Amniotic stem cell (primary cell): ENCODE measurements at regions not wholly inside any gene's neighbourhood (a gene's known extent, or its start where the extent isn't known, plus 50 kb on each side); places are given as distances from the start of the nearest gene placed in this dataset.

Experiments used
- DNase-seq: peaks from one replicate; lab custom pipeline; 2025; lab: John Stamatoyannopoulos, UW

DNA sequence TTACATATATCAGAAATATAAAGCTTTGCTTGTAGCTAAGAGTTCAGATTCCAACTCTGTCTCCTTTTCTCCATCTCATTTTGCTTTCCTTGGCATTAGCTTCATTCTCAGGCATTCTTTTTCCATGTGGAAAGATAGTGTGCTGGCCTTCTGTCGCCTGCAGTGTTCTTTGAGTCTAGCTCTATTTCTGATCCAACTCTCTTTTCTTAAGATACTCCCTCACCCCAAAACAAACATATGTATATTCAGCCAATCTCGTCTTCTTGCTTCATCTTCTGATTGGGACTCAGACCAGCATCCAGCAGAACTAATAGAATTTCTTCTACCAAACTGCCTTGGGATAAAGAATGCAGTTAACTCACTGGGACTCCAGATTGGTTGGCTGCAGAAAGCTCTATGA lies 532.2 kb downstream of the MID1IP1 start:
- DNase-seq: no peak

DNA sequence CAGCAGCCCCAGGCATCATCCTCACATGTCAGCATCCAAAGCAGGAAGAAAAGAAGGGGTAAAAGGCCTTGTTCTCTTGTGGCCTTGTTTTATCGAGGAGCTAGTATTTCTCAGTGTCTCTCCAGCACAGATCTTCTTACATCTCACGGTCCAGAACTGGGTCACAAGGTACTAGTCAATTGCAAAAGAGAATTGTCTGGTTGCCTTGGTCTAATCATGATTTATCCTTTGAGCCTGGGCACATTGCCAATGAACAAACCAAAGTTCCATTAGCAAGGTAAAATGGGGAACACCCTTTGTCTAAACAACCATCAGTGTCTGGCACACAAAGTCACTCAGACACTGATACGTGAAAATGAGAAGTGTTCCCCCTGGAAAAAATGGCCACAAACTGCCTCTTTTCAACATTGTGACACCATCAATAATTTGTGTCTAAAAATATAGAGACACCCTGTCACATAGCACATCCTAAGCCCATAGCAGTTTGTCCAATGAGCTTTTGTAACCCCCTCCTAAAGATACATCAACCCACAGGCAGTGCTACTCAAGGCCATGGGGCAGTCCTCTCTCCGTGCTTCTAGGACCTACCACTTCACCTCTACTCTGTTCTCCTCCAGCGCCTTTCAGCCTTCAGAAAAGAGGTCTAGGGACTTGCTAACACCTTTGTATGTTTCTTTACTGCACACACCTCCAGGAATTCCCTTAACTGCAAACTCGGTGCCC lies 534.4 kb downstream of the MID1IP1 start:
- DNase-seq: no peak

DNA sequence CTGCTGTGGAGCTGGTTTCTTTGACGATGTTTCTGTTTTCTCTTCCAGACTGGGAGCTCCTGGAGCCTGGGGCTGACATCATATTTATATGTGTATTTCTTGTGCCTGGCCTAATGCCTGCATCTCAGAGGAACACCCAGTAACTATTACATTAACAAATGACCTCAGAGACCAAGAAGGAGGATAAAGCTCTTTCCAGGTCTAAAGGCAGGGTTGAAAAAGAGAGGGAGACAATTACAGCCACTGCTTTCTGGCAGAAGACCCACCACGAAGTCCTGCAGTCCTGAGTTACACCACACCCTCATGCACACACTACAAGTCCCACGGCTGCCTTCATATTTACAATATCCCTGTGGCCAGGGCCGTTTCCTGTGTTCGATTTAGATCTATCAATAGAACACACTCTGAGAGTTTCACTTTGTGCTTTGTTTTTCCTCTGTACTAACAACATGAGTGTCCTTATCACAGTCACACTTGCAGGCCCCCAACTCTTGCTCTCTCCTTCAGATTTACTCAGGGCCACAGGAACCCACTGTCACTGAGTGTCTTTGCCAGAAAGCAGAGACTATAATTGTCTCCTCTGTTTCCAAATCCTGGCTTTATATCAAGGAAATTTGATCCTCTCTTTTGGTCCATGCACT lies 535.5 kb downstream of the MID1IP1 start:
- DNase-seq: no peak

DNA sequence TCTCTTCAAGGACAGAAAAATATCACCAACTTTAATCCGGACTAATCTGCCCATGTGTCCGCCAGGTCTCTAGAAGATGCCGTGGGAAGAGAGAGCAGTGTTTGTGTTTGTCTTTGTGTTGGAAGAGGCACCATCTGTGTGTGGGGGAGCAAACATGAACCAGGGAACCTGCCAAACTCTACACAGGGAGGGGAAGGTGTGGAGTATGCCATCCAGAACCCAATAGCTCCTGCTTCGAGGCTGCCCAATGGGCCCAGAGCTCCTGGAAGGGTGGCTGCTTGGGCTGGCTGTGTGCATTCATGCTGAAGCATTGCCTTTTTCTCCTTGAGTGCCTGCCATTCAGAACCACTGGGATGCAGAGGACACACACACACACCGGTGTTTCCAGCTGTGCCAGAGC lies 536.2 kb downstream of the MID1IP1 start:
- no peak for DNase-seq

DNA sequence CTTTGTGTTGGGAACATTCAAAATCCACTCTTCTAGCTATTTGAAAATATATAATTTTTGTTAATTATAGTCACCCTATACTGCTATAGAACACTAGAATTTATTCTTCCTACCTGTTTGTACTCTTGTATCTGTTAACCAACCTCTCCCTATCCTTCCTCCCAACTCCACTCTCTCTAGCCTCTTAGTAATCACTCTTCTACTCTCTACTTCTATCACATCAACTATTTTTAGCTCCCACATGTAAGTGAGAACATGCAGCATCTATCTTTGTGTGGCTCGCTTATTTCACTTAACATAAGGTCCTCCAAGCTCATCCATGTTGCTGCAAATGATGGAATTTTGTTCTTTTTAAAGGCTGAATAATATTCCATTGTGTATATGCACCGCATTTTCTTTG lies 537.3 kb downstream of the MID1IP1 start:
- no peak for DNase-seq

DNA sequence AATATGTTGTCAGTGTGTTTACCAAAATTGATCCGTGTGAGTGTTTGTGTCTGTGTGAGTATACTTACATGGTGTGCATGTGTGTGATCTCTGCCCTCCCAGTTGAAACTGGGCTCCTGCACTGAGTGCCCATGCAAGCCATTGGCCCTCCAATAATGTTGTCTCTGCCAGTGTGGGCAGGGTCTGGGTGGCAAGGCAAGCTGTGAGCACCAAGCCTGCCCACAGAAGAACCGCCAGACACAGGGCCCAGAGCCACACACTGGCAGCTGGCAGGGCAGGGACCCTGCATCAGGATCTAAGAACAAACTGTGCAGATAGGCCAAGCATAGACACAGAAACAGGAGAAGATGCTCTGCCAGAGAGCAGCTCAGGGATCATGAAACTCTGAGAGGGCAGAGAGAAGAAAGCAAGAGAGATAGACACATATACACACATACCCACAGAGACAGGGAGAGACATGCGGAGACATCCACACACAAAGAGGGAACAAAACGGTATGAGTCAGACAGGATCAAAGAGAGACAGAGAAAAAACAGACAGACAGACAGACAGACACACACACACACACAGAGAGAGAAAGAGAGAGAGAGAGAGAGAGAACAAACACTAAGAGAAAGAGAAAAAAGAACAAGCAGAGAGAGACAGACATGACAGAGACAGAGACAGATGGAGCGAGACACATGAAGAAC lies 555.0 kb downstream of the MID1IP1 start:
- DNase-seq: no peak

DNA sequence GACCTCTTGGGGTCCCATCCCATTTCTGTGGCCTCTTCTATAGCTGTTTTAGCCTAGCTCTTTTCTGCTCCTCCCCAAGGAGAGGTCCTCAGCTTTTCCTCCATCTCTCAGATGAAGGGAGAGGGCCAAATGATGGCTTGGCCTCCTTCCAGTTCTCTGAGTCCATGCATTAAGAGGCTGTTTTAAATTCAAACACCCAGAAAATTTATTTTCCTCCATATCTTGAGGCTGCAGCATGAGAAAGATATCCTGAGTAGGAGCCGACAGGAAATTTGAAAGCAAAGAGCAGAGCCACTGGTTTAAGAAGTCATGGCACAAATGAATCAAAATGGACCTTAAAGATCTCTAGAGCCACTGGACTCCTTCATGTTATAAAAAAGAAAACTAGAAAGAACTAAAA lies 558.8 kb downstream of the MID1IP1 start:
- DNase-seq: no peak

DNA sequence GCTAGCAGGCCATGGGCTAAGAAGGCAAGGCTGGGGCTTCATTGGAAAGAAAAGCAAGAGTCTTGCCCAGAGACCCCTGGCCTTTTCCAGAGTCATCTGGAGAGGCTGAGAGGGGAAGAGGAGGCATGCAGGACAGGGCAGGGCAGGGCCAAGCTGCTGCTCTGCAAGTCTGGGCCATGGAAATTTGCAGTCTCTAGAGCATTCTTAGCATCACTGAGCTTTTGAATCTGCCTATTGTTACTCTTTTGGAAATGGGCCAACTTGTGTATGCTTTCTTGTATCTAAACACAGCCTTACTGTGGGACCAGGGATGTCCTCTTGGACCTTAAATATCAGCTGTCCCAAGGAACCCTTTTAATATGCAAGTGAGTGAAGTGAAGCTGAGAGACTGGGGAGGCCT lies 560.5 kb downstream of the MID1IP1 start:
- DNase-seq: no peak

DNA sequence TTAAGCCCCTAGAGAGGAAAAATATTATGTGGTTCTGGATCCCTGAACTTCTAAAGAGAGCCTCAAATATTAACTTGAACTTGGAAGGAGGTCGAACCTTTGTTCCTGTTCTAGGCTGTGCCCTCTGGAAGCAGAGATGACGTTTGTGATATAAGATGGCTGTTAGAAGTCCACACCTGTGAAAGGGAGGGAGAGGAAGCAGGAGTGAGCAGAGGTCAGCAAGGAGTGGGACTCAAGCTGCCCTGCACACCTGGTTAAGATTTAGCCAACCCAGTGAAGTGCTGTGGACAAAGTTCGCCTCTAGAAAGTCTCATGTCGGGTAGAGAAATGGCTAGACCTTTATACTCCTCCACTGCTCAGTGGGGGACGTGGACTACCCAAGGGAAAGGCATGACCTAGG lies 566.2 kb downstream of the MID1IP1 start:
- DNase-seq: no peak

DNA sequence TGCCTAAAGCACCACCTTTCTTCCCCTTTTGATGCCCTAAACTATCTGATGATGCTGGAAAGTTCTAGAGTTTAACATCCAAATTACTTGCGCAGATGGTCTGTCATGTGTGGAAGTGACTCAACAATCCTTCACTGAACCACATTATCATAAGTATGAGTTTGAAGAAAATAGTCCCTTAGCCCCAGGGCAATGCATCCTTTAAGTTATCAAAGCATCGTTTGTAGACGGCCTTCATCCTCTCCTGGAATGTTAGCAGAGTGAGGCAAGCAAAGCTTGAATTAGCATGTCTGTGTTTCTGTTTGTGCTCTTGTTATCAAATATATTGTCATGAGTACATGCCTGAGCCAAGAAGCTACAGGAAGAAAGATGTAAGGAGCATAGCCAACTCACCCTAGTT lies 570.9 kb downstream of the MID1IP1 start:
- DNase-seq: no peak

DNA sequence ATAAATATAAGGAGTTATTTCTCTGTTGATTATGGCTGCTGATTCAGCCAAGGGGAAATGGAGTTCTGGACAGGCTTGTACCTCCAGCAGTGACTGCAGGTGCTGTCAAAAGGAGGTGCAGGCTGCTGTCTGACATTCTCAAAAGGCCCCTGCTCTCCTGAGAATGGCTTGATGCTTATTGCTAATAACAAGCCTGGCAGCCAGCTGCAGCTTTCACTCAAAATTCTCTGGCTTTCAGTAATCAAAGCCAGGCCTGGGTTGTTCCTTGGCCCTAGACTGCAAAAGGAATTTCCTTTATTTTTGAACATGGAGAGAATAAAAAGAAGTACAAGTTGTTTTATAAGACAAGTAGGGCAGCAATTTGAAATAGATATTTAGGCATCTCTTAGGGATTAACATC lies 575.9 kb downstream of the MID1IP1 start:
- DNase-seq: no peak

DNA sequence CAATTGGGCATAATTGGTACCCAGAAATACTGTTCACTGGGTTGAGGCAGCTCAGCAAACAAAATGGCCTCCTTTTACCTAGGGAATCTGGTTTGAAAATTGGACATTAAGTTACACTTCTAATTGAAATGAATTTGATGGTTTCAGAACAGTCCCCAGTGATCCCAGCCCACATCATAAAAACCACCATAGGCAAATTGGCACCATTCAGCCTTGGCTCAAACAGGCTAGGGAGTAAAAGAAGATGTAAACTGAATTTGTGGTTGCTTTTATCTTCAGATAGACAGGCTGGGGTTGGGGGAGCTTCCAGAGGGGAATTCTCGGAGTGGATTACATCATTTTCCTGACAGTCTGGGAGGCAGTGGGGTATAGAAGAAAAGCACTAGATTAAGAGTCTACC lies 576.5 kb downstream of the MID1IP1 start:
- DNase-seq: no peak

DNA sequence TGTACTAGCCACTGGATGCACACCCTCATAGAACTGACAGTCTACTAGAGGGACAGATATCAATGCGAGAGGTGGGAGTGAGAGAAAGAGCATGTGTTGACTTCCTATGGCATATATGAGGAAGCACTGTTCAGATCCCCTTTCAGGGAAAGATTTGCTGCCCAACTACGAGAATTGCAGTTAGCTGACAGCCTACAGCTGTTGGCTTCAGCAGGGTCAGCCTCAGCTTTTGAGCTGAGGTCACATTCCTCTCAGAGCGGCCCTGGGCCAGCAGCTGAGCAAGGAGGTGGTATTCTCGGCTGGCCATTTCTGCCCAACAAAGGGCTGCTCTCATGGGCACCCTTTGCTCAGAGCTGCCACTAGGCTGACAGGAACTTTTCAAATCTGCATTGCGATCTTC lies 580.2 kb downstream of the MID1IP1 start:
- no peak for DNase-seq

DNA sequence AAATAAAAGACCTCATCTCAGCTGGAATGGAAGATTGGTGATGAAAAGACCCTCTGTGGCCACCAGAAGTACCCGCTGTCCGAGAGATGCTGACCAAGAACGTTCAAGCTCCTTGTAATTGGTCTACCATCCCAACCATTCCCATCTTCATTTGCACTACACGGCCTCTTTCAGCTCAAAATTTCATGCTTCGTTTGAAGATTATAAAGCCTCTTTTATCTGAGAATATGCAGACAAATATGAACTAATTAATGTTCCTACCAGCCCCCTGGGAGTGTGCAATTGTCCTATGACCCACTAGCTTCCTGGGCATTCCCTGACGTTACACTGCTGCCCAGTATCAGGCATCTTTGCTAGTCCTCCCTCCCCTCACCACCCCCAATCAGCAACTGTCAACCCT lies 583.7 kb downstream of the MID1IP1 start:
- DNase-seq: no peak

DNA sequence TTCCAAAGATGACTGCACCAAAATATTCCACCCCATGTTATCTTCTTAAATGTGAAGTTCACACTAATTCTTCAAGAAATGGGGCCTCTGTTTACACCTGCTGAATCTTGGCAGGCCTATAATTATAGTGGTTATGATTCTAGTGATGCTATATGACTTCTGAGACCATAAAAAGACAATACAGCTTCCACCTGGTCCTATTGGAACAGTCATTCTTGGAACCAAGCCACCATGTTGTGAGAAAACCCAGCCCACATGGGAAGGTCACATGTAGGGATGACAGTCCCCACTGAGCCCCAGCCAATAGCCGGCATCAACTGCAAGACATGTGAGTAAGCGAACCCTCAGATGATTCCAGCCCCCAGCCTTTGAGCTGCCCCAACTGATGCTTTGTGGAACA lies 587.5 kb downstream of the MID1IP1 start:
- DNase-seq: no peak

DNA sequence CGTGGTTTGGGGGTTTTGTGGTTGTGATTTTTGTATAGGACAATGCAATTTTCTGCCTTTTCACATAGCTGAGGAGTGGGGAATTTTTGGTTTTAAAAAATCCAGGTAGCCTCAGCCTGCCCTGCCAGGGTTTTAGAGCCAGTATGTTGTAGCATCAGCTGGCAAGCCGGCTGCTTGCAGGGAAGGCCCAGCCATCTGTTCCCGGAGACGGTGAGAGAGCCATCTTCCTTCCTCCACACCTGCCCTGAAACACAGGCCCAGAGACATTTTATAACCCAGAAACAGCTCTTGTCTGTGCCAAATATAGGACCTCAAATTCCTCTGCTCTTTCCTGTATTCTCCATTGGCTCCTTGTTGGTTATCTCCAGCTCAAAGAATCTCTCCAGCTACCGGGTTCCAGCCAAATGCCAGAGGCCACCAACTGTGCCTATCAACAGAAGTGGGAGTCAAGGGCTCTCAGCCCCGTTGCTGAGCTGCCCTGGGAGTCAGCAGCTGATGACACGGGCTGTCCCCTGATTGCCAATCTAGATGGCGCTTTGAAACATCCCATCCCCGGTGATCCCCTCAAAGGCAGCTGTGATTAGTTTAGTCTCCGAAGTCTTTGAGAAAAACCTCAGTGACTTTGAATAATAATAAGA lies 595.2 kb downstream of the MID1IP1 start:
- no peak for DNase-seq

DNA sequence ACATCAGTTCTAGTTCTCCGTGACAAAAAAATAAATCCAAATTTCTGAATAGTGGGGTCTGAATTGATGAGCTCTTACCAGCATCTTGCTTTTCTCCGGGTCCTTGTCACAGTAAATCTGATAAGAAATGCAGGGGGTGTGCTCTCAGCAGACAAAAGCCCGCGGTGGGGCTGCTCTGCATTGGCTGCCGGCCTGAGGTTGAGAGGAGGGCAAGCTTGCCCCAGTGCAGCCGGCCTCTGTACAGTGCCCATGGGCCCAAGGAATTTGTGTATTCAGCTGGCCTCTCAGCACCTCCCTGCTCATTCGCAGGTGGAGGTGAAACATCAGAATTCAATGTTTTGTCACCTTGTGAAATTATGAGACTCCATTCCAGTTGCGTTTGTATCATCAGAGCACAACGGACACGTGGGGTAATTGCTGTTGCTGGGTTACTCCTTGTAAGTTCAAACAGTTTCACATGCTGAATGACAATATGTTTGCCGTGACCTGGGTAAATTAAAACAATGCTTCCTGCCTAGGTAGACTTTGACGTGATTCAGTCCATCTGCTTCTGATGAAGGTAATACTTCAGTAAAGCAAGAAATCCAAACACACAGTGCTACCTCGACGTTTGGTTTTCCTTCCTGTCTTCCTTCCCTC lies 596.4 kb downstream of the MID1IP1 start:
- DNase-seq: no peak

DNA sequence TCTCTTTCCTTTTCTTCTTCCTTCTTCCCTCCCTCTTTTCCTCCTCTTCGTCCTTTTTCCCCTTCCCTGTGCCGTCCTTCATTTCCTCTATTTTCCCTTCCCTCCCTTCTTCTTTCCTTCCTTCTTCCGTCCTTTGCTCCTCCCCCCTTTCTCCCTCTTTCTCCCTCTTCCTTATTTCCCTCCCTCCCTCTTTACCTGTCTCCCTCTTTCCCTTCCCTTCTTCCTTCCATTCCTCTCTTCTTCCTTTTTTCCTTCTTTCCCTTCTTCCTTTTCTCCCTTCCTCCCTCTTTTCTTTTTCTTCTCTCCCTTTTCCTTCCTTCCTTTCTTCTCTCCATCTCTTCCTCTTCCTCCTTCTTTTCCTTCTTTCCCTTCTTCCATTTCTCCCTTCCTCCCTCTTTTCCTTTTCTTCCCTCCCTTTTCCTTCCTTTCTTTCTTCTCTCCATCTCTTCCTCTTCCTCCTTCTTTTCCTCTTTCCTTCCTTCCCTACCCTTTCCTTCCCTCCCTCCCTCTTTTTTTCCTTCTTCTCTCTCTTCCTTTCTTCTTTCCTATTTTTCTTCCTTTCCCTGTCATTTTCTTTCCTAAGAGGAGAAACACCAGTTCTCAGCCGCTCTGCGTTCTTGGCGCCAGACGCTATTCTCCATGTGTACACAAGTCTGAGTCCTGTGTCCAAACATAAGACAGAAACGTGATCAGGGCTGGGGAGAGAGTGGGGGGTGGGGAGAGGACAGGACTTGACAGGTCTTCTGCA lies 597.1 kb downstream of the MID1IP1 start:
- DNase-seq: no peak

DNA sequence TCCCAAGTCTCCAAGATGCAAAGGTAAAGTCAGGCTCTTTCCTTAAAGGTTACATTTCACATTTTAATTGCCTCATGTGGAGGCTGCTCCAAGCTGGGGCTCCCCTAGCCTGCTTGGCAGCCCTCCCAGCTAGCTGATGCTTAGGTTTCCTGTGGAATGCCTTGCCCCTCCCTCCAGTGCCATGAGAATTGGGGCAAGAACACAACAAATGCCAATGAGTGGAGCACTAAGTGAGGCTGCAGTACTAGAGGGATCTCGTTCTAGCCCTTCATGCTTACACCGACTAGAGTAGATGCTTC lies 597.7 kb downstream of the MID1IP1 start:
- DNase-seq: no peak

DNA sequence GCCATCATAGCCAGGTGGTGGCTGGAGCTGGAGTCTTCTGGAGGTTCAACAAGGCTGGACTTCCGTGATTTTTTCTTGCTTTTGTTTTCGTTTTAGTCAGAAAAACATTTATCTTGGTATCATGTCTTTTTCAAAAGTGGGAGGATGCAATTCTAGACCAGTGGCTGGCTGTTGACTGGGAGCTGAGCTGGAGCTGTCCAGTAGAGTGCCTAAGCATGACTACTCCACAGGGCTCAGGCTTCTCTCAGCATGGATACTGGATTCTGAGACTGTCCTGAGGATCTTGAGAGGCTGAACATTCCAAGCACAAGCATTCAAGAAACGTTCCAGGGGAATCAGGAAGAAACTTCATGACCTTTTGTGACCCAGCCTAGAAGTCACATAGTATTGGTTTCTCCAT lies 598.1 kb downstream of the MID1IP1 start:
- no peak for DNase-seq

DNA sequence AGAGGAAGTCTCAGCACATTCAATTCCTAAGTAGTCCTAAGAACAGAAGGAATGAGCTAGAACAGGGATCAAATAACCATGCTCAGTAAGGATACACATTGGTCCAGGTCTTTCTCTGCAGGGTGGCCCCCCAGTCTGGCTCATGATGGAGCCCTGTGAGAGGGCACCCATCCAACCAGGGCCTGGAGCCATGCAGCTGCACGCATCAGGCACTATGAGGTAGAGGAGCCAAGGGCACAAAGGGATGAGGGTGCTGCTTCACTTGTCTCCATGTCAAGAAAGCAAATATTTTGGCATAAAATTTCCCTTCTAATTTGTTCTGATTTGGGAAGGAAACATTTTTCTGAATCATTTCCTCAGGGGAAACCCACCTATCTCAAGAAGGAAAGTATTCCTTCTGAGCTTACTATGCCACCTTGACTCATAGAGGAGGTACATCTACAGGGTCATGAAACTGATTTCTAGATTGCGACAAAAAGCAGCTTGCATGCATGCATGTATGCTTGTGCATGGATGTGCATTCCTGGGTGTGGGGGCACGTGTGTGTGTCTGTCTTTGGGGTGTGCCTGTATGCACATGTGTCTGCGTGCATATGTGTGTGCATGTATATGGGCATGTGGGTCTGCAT lies 600.3 kb downstream of the MID1IP1 start:
- DNase-seq: no peak

DNA sequence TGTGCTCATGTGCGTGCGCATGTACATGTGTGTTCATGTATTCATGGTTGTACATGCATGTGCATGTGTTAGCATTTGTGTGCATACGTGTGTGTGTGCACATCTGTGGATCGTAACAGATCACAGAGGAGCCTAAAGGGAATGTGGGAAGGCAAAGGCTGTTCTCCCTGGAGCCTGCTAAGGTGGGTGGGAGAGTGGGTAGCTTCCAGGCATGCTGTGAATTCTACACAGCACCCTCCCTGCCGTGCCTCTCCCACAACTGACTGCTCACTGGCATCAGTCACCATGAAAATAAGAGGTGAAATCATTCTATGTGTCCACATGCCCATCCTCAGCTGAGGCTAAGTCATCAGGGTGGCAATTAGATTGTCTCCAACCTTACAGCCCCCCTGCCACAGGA lies 600.9 kb downstream of the MID1IP1 start:
- no peak for DNase-seq
